Caco-2 (cell line): ENCODE measurements at regions not wholly inside any gene's neighbourhood (a gene's known extent, or its start where the extent isn't known, plus 50 kb on each side); places are given as distances from the start of the nearest gene placed in this dataset.

Source experiments
- BruUV-seq: library from RNA; stranded (reverse); fragments of 400-500 nt; replicated peaks from 2 replicates; lab custom pipeline; 2021; lab: Mats Ljungman, UMichigan
- CTCF ChIA-PET: fragments of 300-600 bp; sonication (Branson Sonifier 250); formaldehyde crosslinking; loops from one replicate; lab custom pipeline; 2022; ENCODE audit warnings: antibody characterized with exemption; lab: Charles Lee
- POLR2A ChIA-PET: fragments of 300-600 bp; sonication (Branson Sonifier 250); formaldehyde crosslinking; loops from one replicate; lab custom pipeline; 2022; ENCODE audit warnings: antibody characterized with exemption; lab: Charles Lee
- DNase-seq, 2 experiments: peaks; one replicate each; pipeline versions ENCODE4 v3.0.0 to v3.0.0-alpha.2; 2020 to 2022
- H3K27me3 ChIP-seq: replicated peaks from 2 replicates; pipeline ENCODE4 v1.6.0; 2011; ENCODE audit warnings: low read length; ENCODE audit not compliant: control insufficient read depth, insufficient read depth
- H3K36me3 ChIP-seq: 2 replicates; pipeline ENCODE4 v1.5.1; 2011; ENCODE audit warnings: low read length; ENCODE audit not compliant: control insufficient read depth, insufficient read depth
- H3K4me1 ChIP-seq: fragments of 250-450 bp; sonication (Bioruptor Pico); 2 replicates; pipeline ENCODE4 v1.5.1; 2020; ENCODE audit warnings: mild to moderate bottlenecking
- H3K4me3 ChIP-seq: 2 replicates; pipeline ENCODE4 v1.5.1; 2011; ENCODE audit warnings: low read depth, mild to moderate bottlenecking, control low read depth, low read length
- H3K9me3 ChIP-seq: fragments of 250-450 bp; sonication (Bioruptor Pico); 2 replicates; pipeline ENCODE4 v1.5.1; 2020; ENCODE audit warnings: mild to moderate bottlenecking, moderate library complexity
- H3K27ac Mint-ChIP-seq: one replicate; pipeline ENCODE4 v1.8.0; 2022; ENCODE audit warnings: mixed read lengths; ENCODE audit not compliant: unreplicated experiment
- H3K27me3 Mint-ChIP-seq: one replicate; pipeline ENCODE4 v1.8.0; 2022; ENCODE audit warnings: mixed read lengths; ENCODE audit not compliant: insufficient read depth, unreplicated experiment
- H3K36me3 Mint-ChIP-seq: one replicate; pipeline ENCODE4 v1.8.0; 2022; ENCODE audit warnings: mild to moderate bottlenecking, mixed read lengths; ENCODE audit not compliant: insufficient read depth, unreplicated experiment
- H3K4me1 Mint-ChIP-seq: one replicate; pipeline ENCODE4 v1.8.0; 2022; ENCODE audit warnings: low read depth, mixed read lengths; ENCODE audit not compliant: unreplicated experiment
- H3K4me3 Mint-ChIP-seq: one replicate; pipeline ENCODE4 v1.8.0; 2022; ENCODE audit warnings: mild to moderate bottlenecking, moderate library complexity, mixed read lengths; ENCODE audit not compliant: unreplicated experiment
- H3K9me3 Mint-ChIP-seq: one replicate; pipeline ENCODE4 v1.8.0; 2022; ENCODE audit warnings: mixed read lengths; ENCODE audit not compliant: unreplicated experiment
- intact Hi-C: fragments of 100-400 bp; cut with micrococcal nuclease; formaldehyde crosslinking; loops from one replicate; pipeline ENCODE4 v1.10.0; 2022; ENCODE audit not compliant: unreplicated experiment
- TF ChIP-seq, protein P1 (sequence below), 2 experiments: fragments of 200-600 bp in 1 of 2; IDR thresholded peaks; 1 replicate in 1 of 2; 2 replicates in 1 of 2; pipeline versions ENCODE4 v1.5.1 to v1.8.0; 2011 to 2022; ENCODE audit warnings: antibody characterized with exemption in 1 of 2, control low read depth in 1 of 2, inconsistent platforms in 1 of 2, low read depth in 1 of 2, low read length in 1 of 2, mild to moderate bottlenecking in 1 of 2, moderate library complexity in 1 of 2; ENCODE audit not compliant: insufficient read depth in 1 of 2, severe bottlenecking in 1 of 2, unreplicated experiment in 1 of 2

DNA sequence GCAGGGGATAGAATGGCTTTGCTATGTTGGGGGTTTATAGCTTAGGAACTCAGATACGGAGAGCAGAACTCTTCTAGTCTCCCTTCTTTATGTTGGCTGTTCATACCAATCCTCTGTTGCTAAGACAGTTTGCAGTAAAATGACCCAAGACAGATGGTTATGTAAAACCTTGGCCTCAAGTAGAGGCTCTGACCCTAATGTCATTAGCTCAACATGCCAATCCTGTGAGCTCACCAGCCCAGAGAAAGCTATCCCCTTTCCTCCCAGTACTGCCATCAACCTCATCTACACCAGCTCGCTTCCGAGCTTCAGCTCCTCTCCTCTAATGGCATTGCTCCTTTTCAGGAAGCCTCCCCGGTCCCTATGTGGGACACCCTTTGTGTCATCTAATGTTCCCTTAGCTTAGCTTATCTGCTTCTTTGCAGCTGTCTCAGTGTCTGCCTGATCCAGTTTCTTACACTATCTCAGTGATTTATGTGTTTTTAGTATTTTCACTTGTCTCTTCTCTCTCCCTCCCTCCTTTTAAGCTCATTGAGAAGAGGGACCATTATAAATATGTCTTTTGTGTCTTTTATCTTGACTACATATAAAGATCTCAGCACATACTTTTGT is 281.3 kb upstream of the CLINT1 start:
- DNase-seq, result no peak

DNA sequence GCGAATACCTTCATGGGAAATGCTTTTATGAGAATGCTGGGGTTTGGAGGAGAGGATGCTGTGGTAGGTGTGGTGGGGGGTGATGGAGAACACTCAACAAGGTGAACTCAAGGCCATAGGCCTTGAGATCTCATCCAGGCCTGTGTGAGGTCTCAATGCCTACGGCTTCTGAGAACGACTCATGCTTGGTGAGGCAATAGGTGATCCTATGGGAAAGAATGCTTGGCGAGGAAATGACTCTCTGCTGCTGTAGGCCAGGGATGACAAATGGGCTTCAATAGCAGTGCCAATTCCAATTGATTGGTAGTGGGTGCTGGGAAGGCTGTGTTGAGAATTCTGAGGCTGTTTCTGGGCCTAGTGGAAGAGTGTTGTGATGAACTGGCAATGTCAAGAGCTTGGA is 280.2 kb upstream of the CLINT1 start:
- no TSS peak for BruUV-seq
- H3K4me1 Mint-ChIP-seq, result no peaks in the 10 kb centered on the region
- H3K4me1 ChIP-seq, result no peaks in the 10 kb centered on the region
- H3K27me3 Mint-ChIP-seq, result peaks cover 22% of the 10 kb centered on the region
- H3K9me3 ChIP-seq, result no peaks in the 10 kb centered on the region
- intact Hi-C loops, result no loop called here
- CTCF ChIA-PET, result no interaction called here
- no peaks in the 10 kb centered on the region for H3K9me3 Mint-ChIP-seq
- H3K36me3 Mint-ChIP-seq, result no peaks in the 10 kb centered on the region
- H3K27me3 ChIP-seq, result no peaks in the 10 kb centered on the region
- H3K4me3 Mint-ChIP-seq, result no peak overlapping the region
- no peak overlapping the region for H3K27ac Mint-ChIP-seq
- no peak overlapping the region for H3K4me3 ChIP-seq
- DNase-seq, result no peak
- no peaks in the 10 kb centered on the region for H3K36me3 ChIP-seq
- POLR2A ChIA-PET, result no interaction called here
- TF ChIP-seq, protein P1, sequence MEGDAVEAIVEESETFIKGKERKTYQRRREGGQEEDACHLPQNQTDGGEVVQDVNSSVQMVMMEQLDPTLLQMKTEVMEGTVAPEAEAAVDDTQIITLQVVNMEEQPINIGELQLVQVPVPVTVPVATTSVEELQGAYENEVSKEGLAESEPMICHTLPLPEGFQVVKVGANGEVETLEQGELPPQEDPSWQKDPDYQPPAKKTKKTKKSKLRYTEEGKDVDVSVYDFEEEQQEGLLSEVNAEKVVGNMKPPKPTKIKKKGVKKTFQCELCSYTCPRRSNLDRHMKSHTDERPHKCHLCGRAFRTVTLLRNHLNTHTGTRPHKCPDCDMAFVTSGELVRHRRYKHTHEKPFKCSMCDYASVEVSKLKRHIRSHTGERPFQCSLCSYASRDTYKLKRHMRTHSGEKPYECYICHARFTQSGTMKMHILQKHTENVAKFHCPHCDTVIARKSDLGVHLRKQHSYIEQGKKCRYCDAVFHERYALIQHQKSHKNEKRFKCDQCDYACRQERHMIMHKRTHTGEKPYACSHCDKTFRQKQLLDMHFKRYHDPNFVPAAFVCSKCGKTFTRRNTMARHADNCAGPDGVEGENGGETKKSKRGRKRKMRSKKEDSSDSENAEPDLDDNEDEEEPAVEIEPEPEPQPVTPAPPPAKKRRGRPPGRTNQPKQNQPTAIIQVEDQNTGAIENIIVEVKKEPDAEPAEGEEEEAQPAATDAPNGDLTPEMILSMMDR (IDR thresholded peaks at IDR 0.05; ENCODE audit: insufficient read depth in 1 of 2, low read depth in 1 of 2, low read length in 1 of 2, severe bottlenecking in 1 of 2, unreplicated experiment in 1 of 2), result no peak

More for the DNA sequence above, 281.3 kb upstream of the CLINT1 start:
- H3K4me3 ChIP-seq, result no peak overlapping the region
- H3K27me3 ChIP-seq, result no peaks in the 10 kb centered on the region; the same call in 1 of the 2 replicates
- Mint-ChIP-seq H3K9me3 (no peaks in the 10 kb centered on the region), H3K27me3 (peaks cover 24% of the 10 kb centered on the region), H3K4me3 (no peak overlapping the region), H3K36me3 (no peaks in the 10 kb centered on the region), H3K27ac (no peak overlapping the region), H3K4me1 (no peaks in the 10 kb centered on the region)
- H3K9me3 ChIP-seq, result no peaks in the 10 kb centered on the region
- BruUV-seq, result no TSS peak
- ChIA-PET CTCF (interaction anchor here (0.8 kb wide), 1 partner anchor 34 kb away, joined by 3 read pairs; no protein-coding TSS in a partner anchor), POLR2A (no interaction called here)
- TF ChIP-seq, protein P1 (IDR thresholded peaks at IDR 0.05; ENCODE audit: insufficient read depth in 1 of 2, low read depth in 1 of 2, low read length in 1 of 2, severe bottlenecking in 1 of 2, unreplicated experiment in 1 of 2), result no peak
- H3K36me3 ChIP-seq, result no peaks in the 10 kb centered on the region
- intact Hi-C loops, result no loop called here
- no peaks in the 10 kb centered on the region for H3K4me1 ChIP-seq

DNA sequence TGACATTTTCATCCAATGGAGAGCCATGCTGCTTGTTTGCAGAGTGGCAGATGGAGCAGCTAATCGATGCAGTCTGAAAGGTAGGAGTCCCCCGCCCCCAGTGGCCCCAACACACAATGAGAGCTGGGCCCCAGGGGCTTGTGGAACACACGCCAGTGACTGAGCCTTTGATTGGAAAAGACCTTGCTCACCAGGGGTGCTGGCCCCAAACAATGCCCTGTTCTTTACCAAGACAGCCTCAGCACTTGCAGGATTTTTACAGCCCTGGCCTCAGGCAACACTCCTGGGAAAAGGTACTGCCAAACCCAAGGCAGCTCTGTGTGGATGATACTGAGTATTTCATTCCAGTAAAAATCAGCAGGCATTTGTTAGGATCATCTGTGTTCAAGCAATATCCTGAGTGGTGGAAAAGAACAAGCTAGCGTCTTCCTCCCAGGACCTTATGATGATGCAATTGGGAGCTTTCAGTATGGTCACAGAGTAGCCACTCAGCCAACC is 276.8 kb upstream of the CLINT1 start:
- no peak overlapping the region for H3K4me3 ChIP-seq
- intact Hi-C loops, result no loop called here
- DNase-seq, result no peak
- H3K36me3 Mint-ChIP-seq, result no peaks in the 10 kb centered on the region
- TF ChIP-seq, protein P1 (IDR thresholded peaks at IDR 0.05; ENCODE audit: insufficient read depth in 1 of 2, low read depth in 1 of 2, low read length in 1 of 2, severe bottlenecking in 1 of 2, unreplicated experiment in 1 of 2), result no peak
- peaks cover 23% of the 10 kb centered on the region for H3K27me3 Mint-ChIP-seq
- no TSS peak for BruUV-seq
- H3K4me1 Mint-ChIP-seq, result no peaks in the 10 kb centered on the region
- ChIA-PET CTCF (interaction anchor here (0.7 kb wide), 1 partner anchor 879 kb away, joined by 4 read pairs; no protein-coding TSS in a partner anchor), POLR2A (no interaction called here)
- no peak overlapping the region for H3K27ac Mint-ChIP-seq
- H3K27me3 ChIP-seq, result peaks cover 3% of the 10 kb centered on the region; the same call in 1 of the 2 replicates
- H3K36me3 ChIP-seq, result no peaks in the 10 kb centered on the region
- no peaks in the 10 kb centered on the region for H3K4me1 ChIP-seq
- H3K9me3 ChIP-seq, result no peaks in the 10 kb centered on the region
- no peaks in the 10 kb centered on the region for H3K9me3 Mint-ChIP-seq
- no peak overlapping the region for H3K4me3 Mint-ChIP-seq
